IMR-90 (cell line): ENCODE measurements at regions not wholly inside any gene's neighbourhood (a gene's known extent, or its start where the extent isn't known, plus 50 kb on each side); places are given as distances from the start of the nearest gene placed in this dataset.

Source experiments
- ATAC-seq: fragments of 200-7000 bp; cut with Tn5 transposase; 2 replicates; pipeline ENCODE4 v1.9.1; 2020; ENCODE audit warnings: low read depth, mild to moderate bottlenecking, moderate library complexity
- BruUV-seq: library from RNA; stranded (reverse); fragments of 400-500 nt; replicated peaks from 2 replicates; lab custom pipeline; 2021; lab: Mats Ljungman, UMichigan
- CTCF ChIA-PET: fragments of 300-600 bp; formaldehyde crosslinking; extraction: SDS; loops from one replicate; lab custom pipeline; 2021; ENCODE audit warnings: antibody characterized with exemption; lab: Yijun Ruan, JAX
- POLR2A ChIA-PET: fragments of 300-600 bp; sonication (Branson Sonifier 250); formaldehyde crosslinking; loops from one replicate; lab custom pipeline; 2022; ENCODE audit warnings: antibody characterized with exemption; ENCODE audit not compliant: unreplicated experiment; lab: Charles Lee
- DNase-seq: peaks from one replicate; pipeline ENCODE4 v3.0.0; 2013
- H2AFZ ChIP-seq: replicated peaks from 2 replicates; pipeline ENCODE3; 2013; ENCODE audit warnings: low read length, mild to moderate bottlenecking; ENCODE audit not compliant: poor library complexity
- H2AK5ac ChIP-seq: 2 replicates; pipeline ENCODE4 v1.6.1; 2013; ENCODE audit warnings: low read depth, low read length, inconsistent platforms
- H2AK9ac ChIP-seq: replicated peaks from 2 replicates; pipeline ENCODE3; 2013; ENCODE audit warnings: mild to moderate bottlenecking, low read depth, low read length, moderate library complexity; ENCODE audit not compliant: poor library complexity
- H2BK120ac ChIP-seq: 2 replicates; pipeline ENCODE4 v1.6.1; 2013; ENCODE audit warnings: low read depth, low read length, inconsistent platforms
- H2BK15ac ChIP-seq: 3 replicates; pipeline ENCODE4 v1.6.1; 2013; ENCODE audit warnings: low read depth, low read length, inconsistent platforms
- H2BK20ac ChIP-seq: 2 replicates; pipeline ENCODE4 v1.6.1; 2013; ENCODE audit warnings: low read depth, mild to moderate bottlenecking, inconsistent platforms, low read length, moderate library complexity
- H2BK5ac ChIP-seq: 2 replicates; pipeline ENCODE4 v1.6.1; 2013; ENCODE audit warnings: mild to moderate bottlenecking, low read depth, low read length, inconsistent platforms; ENCODE audit not compliant: poor library complexity, severe bottlenecking
- H3K14ac ChIP-seq: replicated peaks from 2 replicates; pipeline ENCODE4 v1.6.1; 2013; ENCODE audit warnings: low read depth, low read length, inconsistent platforms
- H3K18ac ChIP-seq: 2 replicates; pipeline ENCODE4 v1.6.1; 2013; ENCODE audit warnings: low read depth, low read length, control low read depth
- H3K23ac ChIP-seq: 2 replicates; pipeline ENCODE4 v1.6.1; 2013; ENCODE audit warnings: low read depth, low read length, inconsistent platforms
- H3K27ac ChIP-seq: 2 replicates; pipeline ENCODE4 v1.5.1; 2013; ENCODE audit warnings: mild to moderate bottlenecking, control low read depth, low read length; ENCODE audit not compliant: insufficient read depth
- H3K27me3 ChIP-seq: 2 replicates; pipeline ENCODE4 v1.6.1; 2013; ENCODE audit warnings: low read length; ENCODE audit not compliant: control insufficient read depth, insufficient read depth
- H3K36me3 ChIP-seq: 2 replicates; pipeline ENCODE4 v1.6.1; 2013; ENCODE audit warnings: low read length, mixed read lengths; ENCODE audit not compliant: control insufficient read depth, insufficient read depth
- H3K4ac ChIP-seq: 2 replicates; pipeline ENCODE4 v1.6.1; 2013; ENCODE audit warnings: low read depth, low read length, inconsistent platforms
- H3K4me1 ChIP-seq: 2 replicates; pipeline ENCODE4 v1.6.1; 2013; ENCODE audit warnings: low read length, mixed read lengths; ENCODE audit not compliant: control insufficient read depth, insufficient read depth
- H3K4me2 ChIP-seq: 2 replicates; pipeline ENCODE4 v1.6.1; 2013; ENCODE audit warnings: low read depth, mild to moderate bottlenecking, control low read depth, low read length, moderate library complexity
- H3K4me3 ChIP-seq: 2 replicates; pipeline ENCODE4 v1.5.1; 2013; ENCODE audit warnings: low read depth, mild to moderate bottlenecking, control low read depth, low read length, moderate library complexity; ENCODE audit not compliant: insufficient read depth
- H3K56ac ChIP-seq: 2 replicates; pipeline ENCODE4 v1.6.1; 2013; ENCODE audit warnings: low read length, inconsistent platforms; ENCODE audit not compliant: insufficient read depth; ENCODE audit errors: extremely low read depth
- H3K79me1 ChIP-seq, 2 experiments: 2 replicates each; pipeline ENCODE4 v1.6.1; 2013; ENCODE audit warnings: low read length in 2 of 2, inconsistent platforms in 1 of 2, low read depth in 1 of 2
- H3K9ac ChIP-seq: 2 replicates; pipeline ENCODE4 v1.6.1; 2013; ENCODE audit warnings: low read depth, low read length, control low read depth
- H3K9me1 ChIP-seq: 2 replicates; pipeline ENCODE4 v1.6.1; 2013; ENCODE audit warnings: low read length, inconsistent platforms; ENCODE audit not compliant: insufficient read depth
- H3K9me3 ChIP-seq: 2 replicates; pipeline ENCODE4 v1.6.1; 2013; ENCODE audit warnings: low read length; ENCODE audit not compliant: control insufficient read depth, insufficient read depth
- H4K20me1 ChIP-seq: 2 replicates; pipeline ENCODE4 v1.6.1; 2013; ENCODE audit warnings: low read length, inconsistent platforms; ENCODE audit not compliant: insufficient read depth
- H4K5ac ChIP-seq: 2 replicates; pipeline ENCODE4 v1.6.1; 2013; ENCODE audit warnings: mild to moderate bottlenecking, low read depth, low read length, control low read depth
- H4K8ac ChIP-seq, 2 experiments: 2 replicates each; pipeline ENCODE4 v1.6.1; 2013; ENCODE audit warnings: low read depth in 2 of 2, low read length in 2 of 2, control low read depth in 1 of 2, inconsistent platforms in 1 of 2
- H4K91ac ChIP-seq: 2 replicates; pipeline ENCODE4 v1.6.1; 2013; ENCODE audit warnings: low read depth, low read length, inconsistent platforms; ENCODE audit not compliant: insufficient read depth
- BHLHE40 ChIP-seq: fragments of 150-350 bp; IDR thresholded peaks from 2 replicates; pipeline ENCODE4 v1.6.1; 2016; ENCODE audit warnings: mild to moderate bottlenecking, low read depth, low read length
- CEBPB ChIP-seq: IDR thresholded peaks from 2 replicates; pipeline ENCODE4 v1.6.1; 2012; ENCODE audit warnings: low read depth, low read length, improper control_type of control experiment
- ELK1 ChIP-seq: fragments of 150-350 bp; IDR thresholded peaks from 2 replicates; pipeline ENCODE4 v1.6.1; 2016; ENCODE audit warnings: low read depth, mild to moderate bottlenecking, low read length, moderate library complexity, borderline replicate concordance
- FOS ChIP-seq: fragments of 150-350 bp; IDR thresholded peaks from 2 replicates; pipeline ENCODE4 v1.6.1; 2016; ENCODE audit warnings: low read depth, low read length
- MAFK ChIP-seq: IDR thresholded peaks from 2 replicates; pipeline ENCODE4 v1.6.1; 2012; ENCODE audit warnings: low read depth, low read length, improper control_type of control experiment
- MAZ ChIP-seq: IDR thresholded peaks from 2 replicates; pipeline ENCODE4 v1.6.1; 2012; ENCODE audit warnings: low read depth, mild to moderate bottlenecking, low read length, improper control_type of control experiment, moderate library complexity, borderline replicate concordance
- RCOR1 ChIP-seq: IDR thresholded peaks from 2 replicates; pipeline ENCODE4 v1.6.1; 2012; ENCODE audit warnings: mild to moderate bottlenecking, low read length, improper control_type of control experiment; ENCODE audit not compliant: insufficient replicate concordance
- WGBS, 2 experiments: methylation state at CpG; one replicate each; pipeline versions ENCODE4 v1.1.5 to v1.1.7; 2013; ENCODE audit warnings: missing lambda C conversion rate in 2 of 2; ENCODE audit not compliant: insufficient read length in 1 of 2; ENCODE audit errors: extremely low coverage in 2 of 2; 5-methylcytosine and 5-hydroxymethylcytosine counted together
- dilution Hi-C: fragments of 300-500 bp; cut with HindIII; formaldehyde crosslinking; loops from one replicate; pipeline ENCODE4 v1.14.3; 2018; ENCODE audit warnings: low sequenced_read_pairs; ENCODE audit not compliant: unreplicated experiment
- in situ Hi-C: fragments of 300-500 bp; cut with MboI; formaldehyde crosslinking; loops from 3 replicates; pipeline ENCODE4 v1.14.3; 2019; ENCODE audit warnings: low sequenced_read_pairs, inconsistent platforms, mixed read lengths
- intact Hi-C: fragments of 100-400 bp; cut with micrococcal nuclease; formaldehyde crosslinking; loops from 2 replicates; pipeline ENCODE4 v1.10.0; 2022
- TF ChIP-seq, protein P1 (sequence below): conservative IDR thresholded peaks from 2 replicates; pipeline ENCODE4 v1.5.1; 2012; ENCODE audit warnings: mild to moderate bottlenecking, low read depth, low read length, improper control_type of control experiment
- TF ChIP-seq, protein P2 (sequence below): fragments of 150-350 bp; IDR thresholded peaks from 2 replicates; pipeline ENCODE4 v1.6.1; 2017; ENCODE audit warnings: mild to moderate bottlenecking, antibody characterized with exemption, low read length, low read depth

- H3K36me3 ChIP-seq = no peaks in the 10 kb centered on the region
- WGBS, 2 experiments = no CpG with 5 or more reads among the region's 1 CpG
- H3K14ac ChIP-seq = no peak overlapping the region
- H2BK5ac ChIP-seq = no peak overlapping the region
- no peak overlapping the region for H2AK9ac ChIP-seq
- DNase-seq (no peak), ATAC-seq (no peak)
- no peak overlapping the region for H3K23ac ChIP-seq
- POLR2A ChIA-PET = no interaction called here
- H4K5ac ChIP-seq = no peak overlapping the region
- in situ Hi-C loops = no loop called here
- CTCF ChIA-PET = no interaction called here
- no peak overlapping the region for H3K4me2 ChIP-seq
- intact Hi-C loops = no loop called here
- no peaks in the 10 kb centered on the region for H3K9me1 ChIP-seq
- H2BK20ac ChIP-seq = no peak overlapping the region
- H3K79me1 ChIP-seq = no peaks in the 10 kb centered on the region
- no peak overlapping the region for H3K27ac ChIP-seq
- H4K91ac ChIP-seq = no peak overlapping the region
- H3K9ac ChIP-seq = no peak overlapping the region
- no peak overlapping the region for H3K18ac ChIP-seq
- no peak overlapping the region for H3K4me3 ChIP-seq
- H3K27me3 ChIP-seq = no peaks in the 10 kb centered on the region
- H4K8ac ChIP-seq = no peak overlapping the region
- no peaks in the 10 kb centered on the region for H3K9me3 ChIP-seq
- H2AK5ac ChIP-seq = no peak overlapping the region
- H3K4ac ChIP-seq = no peak overlapping the region
- dilution Hi-C loops = no loop called here
- no peak overlapping the region for H2BK120ac ChIP-seq
- TF ChIP-seq ELK1 (no peak), CEBPB (no peak), MAFK (no peak), FOS (no peak), BHLHE40 (no peak), MAZ (no peak), RCOR1 (no peak)
- TF ChIP-seq, protein P1, sequence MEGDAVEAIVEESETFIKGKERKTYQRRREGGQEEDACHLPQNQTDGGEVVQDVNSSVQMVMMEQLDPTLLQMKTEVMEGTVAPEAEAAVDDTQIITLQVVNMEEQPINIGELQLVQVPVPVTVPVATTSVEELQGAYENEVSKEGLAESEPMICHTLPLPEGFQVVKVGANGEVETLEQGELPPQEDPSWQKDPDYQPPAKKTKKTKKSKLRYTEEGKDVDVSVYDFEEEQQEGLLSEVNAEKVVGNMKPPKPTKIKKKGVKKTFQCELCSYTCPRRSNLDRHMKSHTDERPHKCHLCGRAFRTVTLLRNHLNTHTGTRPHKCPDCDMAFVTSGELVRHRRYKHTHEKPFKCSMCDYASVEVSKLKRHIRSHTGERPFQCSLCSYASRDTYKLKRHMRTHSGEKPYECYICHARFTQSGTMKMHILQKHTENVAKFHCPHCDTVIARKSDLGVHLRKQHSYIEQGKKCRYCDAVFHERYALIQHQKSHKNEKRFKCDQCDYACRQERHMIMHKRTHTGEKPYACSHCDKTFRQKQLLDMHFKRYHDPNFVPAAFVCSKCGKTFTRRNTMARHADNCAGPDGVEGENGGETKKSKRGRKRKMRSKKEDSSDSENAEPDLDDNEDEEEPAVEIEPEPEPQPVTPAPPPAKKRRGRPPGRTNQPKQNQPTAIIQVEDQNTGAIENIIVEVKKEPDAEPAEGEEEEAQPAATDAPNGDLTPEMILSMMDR = no peak
- TF ChIP-seq, protein P2, sequence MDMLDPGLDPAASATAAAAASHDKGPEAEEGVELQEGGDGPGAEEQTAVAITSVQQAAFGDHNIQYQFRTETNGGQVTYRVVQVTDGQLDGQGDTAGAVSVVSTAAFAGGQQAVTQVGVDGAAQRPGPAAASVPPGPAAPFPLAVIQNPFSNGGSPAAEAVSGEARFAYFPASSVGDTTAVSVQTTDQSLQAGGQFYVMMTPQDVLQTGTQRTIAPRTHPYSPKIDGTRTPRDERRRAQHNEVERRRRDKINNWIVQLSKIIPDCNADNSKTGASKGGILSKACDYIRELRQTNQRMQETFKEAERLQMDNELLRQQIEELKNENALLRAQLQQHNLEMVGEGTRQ = no peak
- H2BK15ac ChIP-seq = no peak overlapping the region
- H3K56ac ChIP-seq = no peak overlapping the region
- no peaks in the 10 kb centered on the region for H4K20me1 ChIP-seq
- no peaks in the 10 kb centered on the region for H3K4me1 ChIP-seq
- no peak overlapping the region for H2AFZ ChIP-seq
- BruUV-seq = no TSS peak
Observed at GRCh38 chr4:126552321-126552720, 1080.4 kb upstream of the INTU start.
